ENCODE measurements at regions not wholly inside any gene's neighbourhood (a gene's known extent, or its start where the extent isn't known, plus 50 kb on each side); places are given as distances from the start of the nearest gene placed in this dataset.

DNA sequence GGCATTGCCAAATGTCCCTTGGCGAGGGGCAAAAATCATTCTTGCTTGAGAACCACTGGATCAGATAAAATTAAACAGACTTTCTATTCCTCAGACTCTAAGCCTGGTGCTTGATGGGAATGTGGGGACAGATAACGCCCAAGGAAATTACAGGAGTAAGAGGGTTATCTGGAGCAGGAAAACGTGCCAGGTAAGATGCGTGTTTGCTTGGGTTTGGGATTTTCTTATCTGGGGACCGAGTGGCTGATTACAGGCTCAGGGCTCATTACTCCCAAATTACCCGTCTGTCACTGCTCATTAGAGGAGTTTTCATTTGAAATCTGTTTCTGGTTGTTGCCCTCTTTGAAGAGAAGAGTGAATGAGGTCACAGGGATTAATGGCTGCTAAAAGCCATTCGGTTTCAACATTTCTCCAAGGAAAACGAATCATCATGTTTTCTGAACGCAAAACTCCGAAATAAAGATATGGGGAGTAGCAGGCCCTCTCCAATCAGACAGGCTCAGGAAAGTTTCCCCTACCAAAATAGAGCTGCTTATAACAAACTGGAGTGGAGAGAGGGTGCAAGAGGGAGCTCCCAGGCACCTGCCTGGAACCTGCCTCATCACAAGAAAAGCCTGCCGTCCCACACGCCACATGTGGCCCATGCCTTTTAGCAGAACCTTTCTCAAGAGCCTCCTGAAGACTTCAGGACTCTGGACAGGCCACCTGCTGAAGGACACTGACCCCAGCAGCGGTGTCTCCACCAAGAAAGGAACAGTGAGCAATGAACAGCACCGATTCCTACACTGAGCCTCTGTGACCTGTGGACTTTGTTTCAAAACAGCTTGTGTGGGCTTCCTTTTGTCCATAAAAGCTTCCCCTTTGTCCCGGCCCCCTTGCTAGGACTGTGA, 136.4 kb downstream of the ICE1 start:
- TF ChIP-seq, protein P1, sequence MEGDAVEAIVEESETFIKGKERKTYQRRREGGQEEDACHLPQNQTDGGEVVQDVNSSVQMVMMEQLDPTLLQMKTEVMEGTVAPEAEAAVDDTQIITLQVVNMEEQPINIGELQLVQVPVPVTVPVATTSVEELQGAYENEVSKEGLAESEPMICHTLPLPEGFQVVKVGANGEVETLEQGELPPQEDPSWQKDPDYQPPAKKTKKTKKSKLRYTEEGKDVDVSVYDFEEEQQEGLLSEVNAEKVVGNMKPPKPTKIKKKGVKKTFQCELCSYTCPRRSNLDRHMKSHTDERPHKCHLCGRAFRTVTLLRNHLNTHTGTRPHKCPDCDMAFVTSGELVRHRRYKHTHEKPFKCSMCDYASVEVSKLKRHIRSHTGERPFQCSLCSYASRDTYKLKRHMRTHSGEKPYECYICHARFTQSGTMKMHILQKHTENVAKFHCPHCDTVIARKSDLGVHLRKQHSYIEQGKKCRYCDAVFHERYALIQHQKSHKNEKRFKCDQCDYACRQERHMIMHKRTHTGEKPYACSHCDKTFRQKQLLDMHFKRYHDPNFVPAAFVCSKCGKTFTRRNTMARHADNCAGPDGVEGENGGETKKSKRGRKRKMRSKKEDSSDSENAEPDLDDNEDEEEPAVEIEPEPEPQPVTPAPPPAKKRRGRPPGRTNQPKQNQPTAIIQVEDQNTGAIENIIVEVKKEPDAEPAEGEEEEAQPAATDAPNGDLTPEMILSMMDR (IDR thresholded peaks at IDR 0.05; ENCODE audit: extremely low read depth in 1 of 2, insufficient read depth in 1 of 2, low read depth in 1 of 2, low read length in 2 of 2) = no peak
- TF ChIP-seq POLR2AphosphoS5 (IDR thresholded peaks at IDR 0.05; ENCODE audit: insufficient read depth, low read depth, low read length) (no peak), EZH2 (IDR thresholded peaks at IDR 0.05; ENCODE audit: borderline replicate concordance, low read depth, low read length, severe bottlenecking) (no peak), GATA2 (IDR thresholded peaks at IDR 0.05; ENCODE audit: insufficient read depth, insufficient read length, low read depth, low read length) (no peak), POLR2A (IDR thresholded peaks at IDR 0.05; ENCODE audit: low read depth, low read length) (no peak), JUN (IDR thresholded peaks at IDR 0.05; ENCODE audit: borderline replicate concordance, insufficient read depth, insufficient read length, low read depth) (no peak)
